Prostate gland (tissue), 2 donors: ENCODE measurements at regions not wholly inside any gene's neighbourhood (a gene's known extent, or its start where the extent isn't known, plus 50 kb on each side); places are given as distances from the start of the nearest gene placed in this dataset.

Experiments
- CTCF ChIP-seq, 4 experiments: fragments of 200-600 bp in 2 of 4; fragments of 450-650 bp in 2 of 4; sonication (generic) in 2 of 4; IDR thresholded peaks; 1 replicate in 3 of 4; 2 replicates in 1 of 4; pipeline ENCODE4 v1.5.1; 2016 to 2019; ENCODE audit warnings: antibody characterized with exemption in 4 of 4, mild to moderate bottlenecking in 2 of 4, moderate library complexity in 2 of 4
- POLR2AphosphoS5 ChIP-seq: sonication (generic); formaldehyde crosslinking; IDR thresholded peaks from one replicate; pipeline ENCODE4 v1.6.1; 2017; ENCODE audit warnings: antibody characterized with exemption

DNA sequence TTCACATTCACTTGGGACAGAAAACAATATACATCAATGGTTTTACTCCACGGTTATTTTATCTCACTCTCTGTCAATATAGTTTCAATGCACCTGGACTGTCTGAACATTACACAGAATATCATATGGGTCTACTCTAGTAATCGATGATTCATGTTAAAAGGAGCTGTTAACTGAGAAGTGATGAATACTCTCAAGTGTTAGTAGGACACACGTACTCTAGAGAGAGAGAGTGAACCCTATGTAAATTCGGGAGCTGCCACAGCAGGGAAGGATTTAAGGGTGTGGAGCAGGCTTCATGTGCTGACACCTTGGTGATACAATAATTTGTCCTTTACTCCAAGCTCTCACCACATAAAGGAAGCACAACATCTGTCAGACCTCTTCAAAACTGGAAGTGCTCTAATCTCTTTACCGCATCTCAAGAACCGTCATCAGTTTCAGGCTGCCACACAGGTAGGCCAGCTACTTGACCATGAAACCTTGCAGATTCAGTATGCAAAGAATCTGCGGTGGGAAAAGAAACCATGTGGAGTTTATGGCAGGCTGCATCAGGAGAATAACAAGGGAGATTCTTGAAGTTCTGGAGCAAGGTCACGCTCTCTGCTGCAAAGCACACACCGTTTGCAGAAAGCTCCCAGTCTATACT lies 199.2 kb upstream of the TMC3 start:
- no peak for TF ChIP-seq CTCF (IDR thresholded peaks at IDR 0.05)
- TF ChIP-seq POLR2AphosphoS5, result no peak
